ENCODE measurements at regions not wholly inside any gene's neighbourhood (a gene's known extent, or its start where the extent isn't known, plus 50 kb on each side); places are given as distances from the start of the nearest gene placed in this dataset.
"Not testable (repeated sequence)": the region's sequence is repeated elsewhere in the genome, so short reads cannot be mapped to it uniquely, and the experiment has no call there.

DNA sequence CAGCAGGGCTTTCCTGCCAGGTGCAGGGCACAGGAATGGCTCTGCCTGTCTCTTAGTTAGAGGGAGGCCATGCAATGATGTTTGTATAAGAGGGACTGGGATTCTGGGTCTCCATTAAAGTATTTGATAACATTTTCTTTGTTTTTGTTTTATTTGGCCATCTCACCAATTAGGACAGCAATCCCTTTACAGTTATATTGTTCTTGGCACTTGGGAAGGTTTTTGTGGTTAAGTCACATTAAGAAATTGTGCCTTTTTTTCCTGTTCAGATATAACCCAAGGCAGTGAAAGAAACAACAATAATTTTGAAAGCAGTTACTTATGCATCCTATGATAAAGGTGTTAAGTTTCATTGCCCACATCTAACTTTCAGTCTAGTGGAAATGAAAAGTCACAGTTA, 237.4 kb upstream of the PRSS58 start:
- DNase-seq, result not testable (repeated sequence)

DNA sequence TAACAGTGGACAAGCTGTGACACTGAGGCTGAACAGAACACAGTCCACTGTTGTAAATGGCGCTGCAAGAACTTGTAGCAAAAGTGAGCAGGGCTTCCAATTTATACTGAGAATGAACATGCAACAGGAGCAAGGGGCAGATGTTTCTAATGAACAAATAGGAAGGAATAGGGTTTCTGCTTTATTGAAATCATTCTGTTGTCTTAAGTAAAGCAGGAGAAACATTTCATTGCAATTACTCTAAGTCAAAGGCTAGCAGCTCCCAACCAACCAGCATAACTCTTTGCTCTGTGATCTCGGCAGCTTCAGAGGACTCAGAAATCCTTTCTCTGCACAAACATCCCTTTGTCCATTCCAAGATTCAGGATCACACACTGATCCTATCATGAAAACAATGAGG, 236.2 kb upstream of the PRSS58 start:
- no peak for DNase-seq

DNA sequence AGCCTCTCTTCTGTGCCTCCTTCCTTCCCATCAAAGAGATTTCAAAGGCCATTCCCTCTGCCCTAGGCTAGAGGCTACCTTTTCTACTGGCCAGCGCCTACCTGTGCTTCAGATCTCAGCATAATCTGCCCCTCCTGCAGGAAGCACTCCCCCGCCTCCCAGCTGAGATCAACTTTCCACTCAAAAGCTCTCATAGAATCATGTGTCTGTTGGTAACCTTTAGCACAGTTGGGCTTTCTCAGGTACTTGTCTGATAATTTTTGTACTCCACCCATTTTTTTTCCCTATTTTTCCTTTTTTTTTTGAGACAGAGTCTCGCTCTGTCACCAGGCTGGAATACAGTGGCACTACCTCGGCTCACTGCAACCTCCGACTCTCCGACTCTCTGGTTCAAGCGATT, 231.0 kb upstream of the PRSS58 start:
- no peak for DNase-seq

DNA sequence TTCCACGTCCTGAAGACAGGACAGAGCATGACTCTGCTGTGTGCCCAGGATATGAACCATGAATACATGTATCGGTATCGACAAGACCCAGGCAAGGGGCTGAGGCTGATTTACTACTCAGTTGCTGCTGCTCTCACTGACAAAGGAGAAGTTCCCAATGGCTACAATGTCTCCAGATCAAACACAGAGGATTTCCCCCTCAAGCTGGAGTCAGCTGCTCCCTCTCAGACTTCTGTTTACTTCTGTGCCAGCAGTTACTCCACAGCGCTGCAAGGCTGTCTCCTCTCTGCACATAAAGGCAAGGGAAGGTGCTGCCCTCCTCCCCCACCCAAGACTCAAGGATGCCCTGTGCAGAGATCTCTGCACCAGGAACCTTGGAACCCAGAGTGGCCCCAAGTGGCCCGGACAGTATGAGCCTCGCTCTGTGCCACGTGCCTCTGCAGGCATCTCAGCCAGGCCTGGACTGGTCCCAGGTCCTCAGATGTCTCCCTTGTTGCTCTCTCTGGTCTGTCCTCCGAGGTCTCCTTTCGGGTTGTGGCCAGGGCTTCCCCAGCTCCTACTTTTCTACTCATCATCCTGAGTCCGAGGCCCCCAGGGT, 230.3 kb upstream of the PRSS58 start:
- DNase-seq, result no peak

DNA sequence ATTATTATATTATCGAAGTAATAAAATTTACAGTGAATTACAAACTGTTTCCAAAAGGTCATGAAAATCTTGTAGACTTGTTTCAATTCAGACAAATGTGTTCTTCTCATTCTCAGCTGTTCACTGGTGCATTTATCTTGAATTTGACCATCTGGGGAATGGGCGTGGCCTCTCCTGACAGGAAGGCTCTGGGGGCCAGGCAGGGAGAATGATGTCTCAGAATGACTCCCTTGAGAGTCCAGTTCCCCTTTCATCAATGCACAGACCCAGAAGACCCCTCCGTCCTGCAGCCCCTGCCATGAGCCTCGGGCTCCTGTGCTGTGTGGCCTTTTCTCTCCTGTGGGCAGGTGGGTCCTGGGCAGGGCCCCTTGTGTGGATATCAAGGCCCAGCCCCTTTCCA, 229.7 kb upstream of the PRSS58 start:
- not testable (repeated sequence) for DNase-seq

DNA sequence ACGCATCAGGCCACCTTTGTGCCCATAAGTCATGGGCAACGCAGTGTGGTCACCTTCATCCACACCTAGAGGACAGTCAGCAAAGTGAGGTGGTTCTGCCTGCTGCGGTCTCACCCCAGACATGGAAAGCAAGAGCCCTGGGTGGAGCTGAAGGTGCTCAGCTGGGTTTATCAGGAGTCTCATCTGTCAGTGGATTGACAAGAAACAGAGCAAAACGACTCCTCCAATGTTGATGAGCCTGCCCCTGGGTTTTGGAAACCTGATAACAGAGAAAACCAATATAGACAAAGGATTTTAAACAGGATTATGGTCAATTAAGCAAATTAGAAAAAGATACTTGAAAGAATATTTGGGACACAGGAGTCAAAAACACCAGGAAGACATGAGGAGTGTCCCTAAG, 229.3 kb upstream of the PRSS58 start:
- DNase-seq, result no peak

DNA sequence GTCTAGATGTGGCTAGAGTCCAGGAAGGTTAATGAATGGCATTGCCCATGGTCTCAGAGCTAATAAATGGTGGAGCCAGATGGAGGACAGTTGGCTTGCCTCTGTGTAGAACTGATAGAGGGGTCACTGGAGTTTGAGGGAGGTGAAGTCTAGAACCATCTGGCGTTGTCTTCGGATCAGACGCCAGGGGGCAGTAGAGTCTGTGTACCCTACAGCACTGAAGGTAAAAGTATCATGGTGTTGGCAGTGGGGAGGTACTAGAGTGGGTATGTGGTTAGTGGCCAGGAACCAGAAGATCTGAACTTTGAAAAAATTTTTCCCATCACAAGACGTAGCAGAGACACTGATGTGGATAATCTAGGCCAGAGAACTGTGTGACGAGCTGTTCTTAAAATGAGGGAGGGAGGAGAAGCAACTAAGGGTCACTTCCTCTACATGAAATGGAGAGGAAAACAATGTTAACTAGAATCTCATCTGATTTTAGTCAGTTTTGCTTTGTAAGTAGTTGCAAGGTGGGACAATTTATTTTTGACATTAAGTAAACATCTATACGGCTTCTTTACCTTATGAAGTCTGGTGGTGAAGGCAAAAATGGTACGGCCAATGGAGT, 227.9 kb upstream of the PRSS58 start:
- DNase-seq, result peak; percentile 22

DNA sequence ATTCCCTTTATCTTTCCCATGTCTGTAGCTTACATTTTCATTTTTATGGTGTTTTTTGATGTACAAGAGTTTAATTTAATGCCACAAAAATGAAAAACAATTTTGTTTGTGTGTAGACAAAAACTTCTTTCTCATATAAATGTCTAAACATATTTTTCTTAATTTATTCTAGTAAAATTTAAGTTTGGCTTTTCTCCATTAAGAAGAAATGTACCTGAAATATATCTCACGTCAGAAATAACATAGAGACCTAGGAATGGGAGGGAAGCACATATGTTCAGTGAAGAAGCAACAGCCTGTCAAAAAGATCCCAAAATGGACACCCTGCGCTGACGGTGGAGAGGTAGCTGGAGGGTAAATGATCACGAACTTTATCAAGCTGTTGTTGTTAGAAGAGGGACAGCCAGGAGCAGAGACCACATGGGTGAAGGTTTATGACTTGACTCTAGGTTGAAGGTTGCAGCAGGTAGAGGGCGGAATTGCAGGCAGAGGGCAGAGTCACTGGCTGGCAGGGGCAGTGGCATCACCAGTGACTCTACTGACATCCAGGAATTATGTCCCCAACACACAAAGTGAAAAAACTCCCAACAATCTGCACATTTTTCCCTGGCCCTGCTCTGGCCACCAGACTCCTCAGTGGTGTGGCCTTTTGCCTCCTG, 225.9 kb upstream of the PRSS58 start:
- DNase-seq, result no peak

DNA sequence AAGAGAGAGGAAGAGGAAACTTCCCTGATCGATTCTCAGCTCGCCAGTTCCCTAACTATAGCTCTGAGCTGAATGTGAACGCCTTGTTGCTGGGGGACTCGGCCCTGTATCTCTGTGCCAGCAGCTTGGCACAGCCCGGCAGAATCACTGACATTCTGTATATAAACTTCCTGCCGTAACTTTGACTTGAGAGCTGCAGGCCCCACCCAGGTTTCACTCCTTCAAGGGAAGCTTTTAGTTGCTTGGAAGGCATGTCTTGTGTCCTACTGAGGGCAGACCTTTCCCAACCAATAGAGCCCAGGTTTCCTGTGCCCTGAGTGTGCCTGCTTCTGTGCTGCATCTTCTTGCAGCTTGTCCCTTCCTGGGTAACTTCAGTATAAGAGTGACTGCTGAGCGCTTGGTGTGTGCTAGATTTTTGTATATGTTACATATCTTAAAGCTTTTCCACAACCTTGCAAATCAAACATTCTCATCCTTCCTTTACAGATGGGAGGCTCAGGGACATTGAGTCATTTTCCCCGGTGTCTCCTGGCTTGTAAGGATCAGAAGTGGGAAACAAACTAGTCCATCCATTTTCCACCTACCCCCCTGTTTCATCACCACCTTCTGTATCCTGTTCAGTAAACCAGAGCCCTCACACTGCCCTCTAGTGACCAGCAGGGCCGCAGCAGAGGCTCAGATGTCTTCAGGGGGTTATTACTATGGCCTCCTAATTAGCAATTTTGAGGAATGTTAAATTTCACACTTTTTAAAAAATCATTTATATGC, 225.2 kb upstream of the PRSS58 start:
- DNase-seq, result peak; percentile 46

DNA sequence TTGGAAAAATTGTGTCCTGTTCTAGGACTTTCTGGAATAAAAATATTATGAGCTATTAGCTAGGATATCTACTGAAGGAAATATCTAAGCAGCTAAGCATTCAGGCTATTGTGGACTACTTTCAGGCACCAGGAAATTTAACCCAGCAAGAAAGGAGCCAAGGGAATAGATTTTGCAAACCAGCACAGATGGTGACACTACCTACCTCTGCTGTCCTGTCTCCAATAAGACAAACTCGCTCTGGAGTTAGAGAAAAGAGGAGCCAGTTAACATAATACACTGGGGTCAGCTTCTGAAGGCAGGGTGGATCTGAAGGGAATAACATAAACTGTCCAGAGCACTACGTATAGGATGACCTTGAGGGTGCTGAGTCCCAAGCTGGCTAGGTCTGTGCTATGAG, 223.7 kb upstream of the PRSS58 start:
- DNase-seq, result no peak

DNA sequence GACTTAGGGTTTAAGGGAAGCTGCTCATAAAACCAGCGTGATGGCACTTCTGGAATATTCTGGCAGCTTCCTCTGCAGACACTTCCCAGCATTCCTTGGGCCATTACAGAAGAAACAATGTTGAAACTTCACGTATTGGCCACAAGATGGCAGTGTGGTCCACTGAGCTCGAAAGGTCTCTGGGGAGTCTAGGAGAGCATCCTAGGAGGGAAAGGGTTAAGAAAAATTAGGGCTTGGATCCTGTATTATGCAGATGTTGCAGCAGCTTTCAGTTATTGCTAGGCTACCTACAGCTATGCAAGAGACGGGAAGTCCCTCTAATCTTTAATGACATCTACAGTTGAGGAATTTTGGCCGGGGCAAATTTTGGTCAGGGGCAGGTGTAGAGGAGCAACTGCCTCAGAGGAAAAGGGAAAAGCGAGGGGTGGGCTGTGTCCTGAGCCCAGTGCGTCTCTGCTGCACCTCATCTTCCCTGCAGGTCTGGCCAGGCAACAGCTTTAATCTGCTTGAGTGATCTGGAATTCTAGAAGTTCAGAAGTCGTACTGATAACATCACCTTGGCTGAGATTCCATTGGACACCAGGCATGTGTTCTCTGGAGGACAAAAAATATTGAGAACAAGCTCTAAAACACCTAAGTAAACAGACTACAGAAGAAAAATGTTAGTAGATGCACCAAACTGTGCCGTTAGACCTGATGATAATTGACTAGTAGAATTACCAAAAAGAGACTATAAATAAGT, 220.8 kb upstream of the PRSS58 start:
- peak; percentile 36 for DNase-seq

DNA sequence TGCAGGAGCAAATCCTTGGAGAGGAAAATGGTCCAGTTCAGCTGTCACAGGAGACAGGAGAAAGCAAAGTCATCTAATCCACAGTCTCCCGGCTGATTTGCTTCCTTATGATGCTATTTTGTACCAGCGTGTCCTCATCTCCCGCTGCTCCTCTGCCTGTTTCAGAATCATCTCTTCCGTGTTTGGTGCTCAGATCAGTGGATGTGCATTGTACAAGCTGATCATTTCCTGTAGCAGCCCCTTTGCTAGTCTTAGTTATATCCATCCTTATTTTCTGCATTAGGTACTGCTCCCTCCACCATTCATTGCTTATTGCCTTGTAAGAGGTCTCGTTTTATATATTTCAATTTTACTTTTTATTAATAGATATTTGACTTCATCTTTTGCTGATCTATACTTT, 219.9 kb upstream of the PRSS58 start:
- DNase-seq, result not testable (repeated sequence)

DNA sequence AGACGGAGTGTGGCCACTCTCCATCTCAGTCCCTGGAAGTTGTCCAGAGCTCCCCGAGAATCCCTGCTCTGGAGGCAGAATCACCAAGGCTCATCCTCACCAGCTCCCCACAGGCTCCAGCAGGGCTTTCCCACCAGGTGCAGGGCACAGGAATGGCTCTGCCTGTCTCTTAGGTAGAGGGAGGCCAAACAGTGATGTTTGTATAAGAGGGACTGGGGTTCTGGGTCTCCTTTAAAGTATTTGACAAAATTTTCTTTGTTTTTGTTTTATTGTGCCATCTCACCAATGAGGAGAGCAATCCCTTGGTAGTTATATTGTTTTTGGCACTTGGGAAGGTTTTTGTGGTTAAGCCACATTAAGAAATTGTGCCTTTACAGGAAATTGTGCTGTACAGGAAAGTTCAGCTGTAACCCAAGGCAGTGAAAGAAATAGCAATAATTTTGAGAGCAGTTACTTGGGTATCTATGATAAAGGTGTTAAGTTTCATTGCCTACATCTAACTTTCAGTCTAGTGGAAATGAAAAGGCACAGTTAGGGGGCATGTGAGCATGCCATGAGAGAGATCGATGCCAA, 219.3 kb upstream of the PRSS58 start:
- peak; percentile 23 for DNase-seq

DNA sequence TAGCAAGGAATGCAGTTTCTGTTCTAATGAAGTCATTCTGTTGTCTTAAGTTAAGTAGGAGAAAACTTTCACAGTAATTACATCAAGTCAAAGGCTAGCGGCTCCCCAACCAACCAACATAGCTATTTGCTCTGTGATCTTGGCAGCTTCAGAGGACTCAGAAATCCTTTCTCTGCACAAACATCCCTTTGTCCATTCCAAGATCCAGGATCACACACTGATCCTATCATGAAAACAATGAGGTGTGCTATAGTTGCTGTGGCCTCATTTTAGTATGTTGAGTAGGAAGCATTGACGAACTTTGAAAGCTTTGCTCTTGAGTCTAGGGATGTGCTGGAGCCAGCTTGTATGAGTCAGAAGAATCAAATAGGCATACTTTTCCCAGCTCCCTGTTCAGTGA, 218.2 kb upstream of the PRSS58 start:
- no peak for DNase-seq

DNA sequence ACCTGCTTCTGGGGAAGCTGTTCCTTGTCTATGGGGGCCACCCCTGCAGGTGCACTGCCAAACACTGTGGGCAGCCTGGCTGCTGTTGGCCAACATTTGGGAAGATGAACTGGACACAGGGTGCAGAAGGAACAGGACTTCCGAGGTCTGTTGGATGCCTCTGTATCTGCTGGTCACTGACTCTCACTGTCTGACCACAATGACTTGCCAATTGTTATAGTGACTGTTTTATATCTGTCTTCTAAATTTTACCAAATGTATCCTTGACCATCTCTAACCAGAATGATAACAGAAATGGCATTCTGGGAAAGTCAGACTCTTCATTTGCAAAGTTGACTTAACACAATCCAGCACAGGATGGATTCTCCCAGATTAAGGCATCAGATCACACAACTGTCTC, 214.0 kb upstream of the PRSS58 start:
- no peak for DNase-seq

DNA sequence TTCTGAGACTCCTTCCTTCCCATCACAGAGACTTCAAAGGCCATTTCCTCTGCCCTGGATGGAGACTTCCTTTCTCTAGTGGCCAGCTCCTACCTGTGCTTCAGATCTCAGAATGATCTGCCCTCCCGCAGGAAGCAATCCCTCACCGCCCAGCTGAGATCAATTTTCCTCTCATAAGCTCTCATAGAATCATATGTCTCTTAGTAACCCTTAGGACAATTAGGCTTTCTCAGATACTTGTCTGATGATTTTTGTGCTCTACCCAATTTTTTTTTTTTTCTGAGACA, 212.6 kb upstream of the PRSS58 start:
- DNase-seq, result no peak

DNA sequence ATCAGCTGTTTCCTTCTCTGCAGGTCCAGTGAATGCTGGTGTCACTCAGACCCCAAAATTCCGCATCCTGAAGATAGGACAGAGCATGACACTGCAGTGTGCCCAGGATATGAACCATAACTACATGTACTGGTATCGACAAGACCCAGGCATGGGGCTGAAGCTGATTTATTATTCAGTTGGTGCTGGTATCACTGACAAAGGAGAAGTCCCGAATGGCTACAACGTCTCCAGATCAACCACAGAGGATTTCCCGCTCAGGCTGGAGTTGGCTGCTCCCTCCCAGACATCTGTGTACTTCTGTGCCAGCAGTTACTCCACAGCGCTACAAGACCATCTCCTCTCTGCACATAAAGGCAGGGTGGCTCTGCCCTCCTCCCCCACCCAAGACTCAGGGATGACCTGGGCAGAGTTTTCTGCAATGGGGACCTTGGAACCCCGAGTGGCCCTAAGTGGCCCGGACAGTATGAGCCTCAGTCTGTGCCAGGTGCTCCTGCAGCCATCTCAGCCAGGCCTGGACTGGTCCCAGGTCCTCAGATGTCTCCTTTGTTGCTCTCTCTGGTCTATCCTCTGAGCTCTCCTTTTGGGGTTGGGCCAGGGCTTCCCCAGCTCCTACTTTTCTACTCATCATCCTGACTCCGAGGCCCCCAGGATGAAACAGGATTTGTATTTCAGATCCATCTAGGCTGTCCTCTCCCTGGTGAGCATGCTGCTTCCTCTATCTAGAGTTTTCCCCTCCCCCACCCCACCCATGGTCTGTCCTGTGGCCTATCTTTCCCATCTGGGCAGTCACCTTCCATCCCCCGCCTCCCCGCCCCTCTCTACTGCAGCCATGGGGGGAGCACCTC, 212.1 kb upstream of the PRSS58 start:
- no peak for DNase-seq

DNA sequence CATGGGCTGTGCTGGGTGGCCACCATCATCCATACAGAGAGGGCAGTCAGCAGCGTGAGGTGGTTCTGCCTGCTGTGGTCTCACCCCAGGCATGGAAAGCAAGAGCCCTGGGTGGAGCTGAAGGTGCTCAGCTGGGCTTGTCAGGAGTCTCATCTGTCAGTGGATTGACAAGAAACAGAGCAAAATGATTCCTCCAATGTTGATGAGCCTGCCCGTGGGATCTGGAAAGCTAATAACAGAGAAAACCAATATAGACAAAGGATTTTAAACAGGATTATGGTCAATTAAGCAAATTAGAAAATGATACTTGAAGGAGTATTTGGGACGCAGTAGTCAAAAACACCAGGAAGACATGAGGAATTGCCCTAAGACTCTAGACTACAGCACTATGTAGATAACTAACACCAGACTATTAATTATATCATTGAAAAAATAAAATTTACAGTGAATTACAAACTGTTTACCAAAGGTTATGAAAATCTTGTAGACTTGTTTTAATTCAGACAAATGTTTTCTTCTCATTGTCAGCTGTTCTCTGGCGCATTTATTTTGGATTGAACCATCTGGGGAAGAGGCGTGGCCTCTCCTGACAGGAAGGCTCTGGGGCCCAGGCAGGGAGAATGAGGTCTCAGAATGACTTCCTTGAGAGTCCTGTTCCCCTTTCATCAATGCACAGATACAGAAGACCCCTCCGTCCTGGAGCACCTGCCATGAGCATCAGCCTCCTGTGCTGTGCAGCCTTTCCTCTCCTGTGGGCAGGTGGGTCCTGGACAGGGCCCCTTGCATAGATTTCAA, 211.2 kb upstream of the PRSS58 start:
- DNase-seq, result no peak

DNA sequence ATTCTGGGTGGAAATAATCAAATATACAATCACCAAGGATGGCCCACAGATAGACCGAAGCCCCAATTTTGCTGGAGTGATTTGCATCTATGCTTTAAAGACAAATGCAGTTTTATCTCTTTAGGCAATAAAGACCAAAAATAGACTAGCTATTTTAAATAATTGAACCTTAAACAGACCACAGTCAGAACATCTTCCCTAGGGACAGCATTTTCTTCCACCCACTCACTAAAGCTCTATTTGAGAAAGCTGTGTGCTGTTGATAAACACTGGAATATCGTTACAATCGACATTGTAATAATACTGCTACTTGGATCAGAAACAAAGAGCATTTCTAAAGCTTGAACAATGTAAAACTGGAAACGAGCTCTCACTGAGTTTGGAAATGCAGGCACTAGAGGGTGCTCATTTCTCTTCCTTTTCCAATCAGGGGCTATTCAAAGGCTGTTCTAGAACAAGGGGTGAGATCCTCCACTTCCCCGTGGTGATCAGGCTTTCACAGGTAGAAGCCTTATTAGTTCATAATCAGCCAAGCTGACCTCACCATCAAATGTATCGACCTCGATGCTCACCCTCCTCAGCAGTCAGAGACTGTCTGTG, 209.3 kb upstream of the PRSS58 start:
- DNase-seq, result not testable (repeated sequence)

DNA sequence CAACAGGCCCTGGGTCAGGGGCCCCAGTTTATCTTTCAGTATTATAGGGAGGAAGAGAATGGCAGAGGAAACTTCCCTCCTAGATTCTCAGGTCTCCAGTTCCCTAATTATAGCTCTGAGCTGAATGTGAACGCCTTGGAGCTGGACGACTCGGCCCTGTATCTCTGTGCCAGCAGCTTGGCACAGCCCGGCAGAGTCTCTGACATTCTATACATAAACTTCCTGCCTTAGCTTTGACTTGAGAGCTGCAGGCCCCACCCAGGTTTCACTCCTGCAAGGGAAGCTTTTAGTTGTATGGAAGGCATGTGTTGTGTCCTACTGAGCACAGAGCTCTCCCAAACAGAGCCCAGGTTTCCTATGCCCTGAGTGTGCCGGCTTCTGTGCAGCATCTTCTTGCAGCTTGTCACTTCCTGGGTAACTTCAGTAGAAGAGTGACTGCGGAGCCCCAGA, 205.6 kb upstream of the PRSS58 start:
- DNase-seq, result peak; percentile 30

DNA sequence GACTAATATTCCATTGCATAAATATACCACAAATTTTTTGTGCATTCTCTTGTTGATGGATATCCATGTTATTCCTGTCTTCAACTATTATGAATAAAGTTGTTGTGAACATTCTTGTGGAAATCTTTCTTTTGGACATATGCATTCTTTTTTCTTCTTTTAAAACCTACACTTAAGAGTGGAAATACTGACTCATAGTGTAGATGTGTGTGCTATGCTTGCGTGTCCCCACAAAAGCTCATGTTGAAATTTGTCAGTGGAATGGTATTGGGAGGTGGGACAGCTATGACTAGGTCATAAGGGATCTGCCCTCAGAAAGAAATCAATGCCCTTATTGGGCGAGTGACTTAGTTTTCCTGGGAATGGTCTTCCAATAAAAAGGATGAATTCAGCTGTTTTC, 203.6 kb upstream of the PRSS58 start:
- no peak for DNase-seq

All from CD4-positive, alpha-beta T cell treated with Interleukin-4 for 4 hours (primary cell).